ENCODE measurements at regions not wholly inside any gene's neighbourhood (a gene's known extent, or its start where the extent isn't known, plus 50 kb on each side); places are given as distances from the start of the nearest gene placed in this dataset.

GRCh38 chr10:4669585-4669984 lies 156.4 kb upstream of the AKR1E2 start:
- peaks cover 22% of the 10 kb centered on the region for H3K9me3 ChIP-seq (replicated peaks)
- H3K4me3 ChIP-seq, result no peak overlapping the region
- no peak for DNase-seq
- H3K36me3 ChIP-seq, result no peaks in the 10 kb centered on the region
- intact Hi-C loops (cut with micrococcal nuclease), result loop anchor here (10.0 kb wide), 1 partner anchor 95 kb away; no protein-coding TSS in a partner anchor
- no peak overlapping the region for H3K27ac ChIP-seq (replicated peaks)
- no peak for TF ChIP-seq CTCF (IDR thresholded peaks at IDR 0.05; ENCODE audit: borderline replicate concordance)
- peaks cover 17% of the 10 kb centered on the region for H3K4me1 ChIP-seq
- no peaks in the 10 kb centered on the region for H3K27me3 ChIP-seq (ENCODE audit: low read depth)

- intact Hi-C loops (cut with micrococcal nuclease), result loop anchor here (10.0 kb wide), 1 partner anchor 101 kb away; no protein-coding TSS in a partner anchor
- TF ChIP-seq CTCF (IDR thresholded peaks at IDR 0.05; ENCODE audit: borderline replicate concordance), result no peak
- Histone ChIP-seq H3K27ac (replicated peaks) (peak overlapping the region; percentile 99), H3K36me3 (no peaks in the 10 kb centered on the region), H3K4me3 (peak overlapping the region; percentile 41), H3K4me1 (peaks cover 55% of the 10 kb centered on the region), H3K27me3 (ENCODE audit: low read depth) (no peaks in the 10 kb centered on the region), H3K9me3 (replicated peaks) (peaks cover 2% of the 10 kb centered on the region)
- peak; percentile 29 for DNase-seq
Observed at GRCh38 chr10:4663162-4663992, 162.6 kb upstream of the AKR1E2 start.

- no peak for DNase-seq
Observed at GRCh38 chr10:4662576-4663161, 163.3 kb upstream of the AKR1E2 start.

GRCh38 chr10:4661511-4662255 lies 164.3 kb upstream of the AKR1E2 start:
- TF ChIP-seq CTCF (IDR thresholded peaks at IDR 0.05; ENCODE audit: borderline replicate concordance), result no peak
- intact Hi-C loops (cut with micrococcal nuclease), result loop anchor here (10.0 kb wide), 1 partner anchor 103 kb away; no protein-coding TSS in a partner anchor
- Histone ChIP-seq H3K27ac (replicated peaks) (peak overlapping the region; percentile 99), H3K36me3 (no peaks in the 10 kb centered on the region), H3K9me3 (replicated peaks) (no peaks in the 10 kb centered on the region), H3K4me3 (peak overlapping the region; percentile 45), H3K4me1 (peaks cover 60% of the 10 kb centered on the region), H3K27me3 (ENCODE audit: low read depth) (no peaks in the 10 kb centered on the region)
- DNase-seq, result peak; percentile 87

More at GRCh38 chr10:4662576-4663161, 163.3 kb upstream of the AKR1E2 start:
- Histone ChIP-seq H3K4me1 (peaks cover 55% of the 10 kb centered on the region), H3K9me3 (replicated peaks) (no peaks in the 10 kb centered on the region), H3K4me3 (peak overlapping the region; percentile 41), H3K27me3 (ENCODE audit: low read depth) (no peaks in the 10 kb centered on the region), H3K36me3 (no peaks in the 10 kb centered on the region), H3K27ac (replicated peaks) (peak overlapping the region; percentile 99)
- intact Hi-C loops (cut with micrococcal nuclease), result loop anchor here (10.0 kb wide), 1 partner anchor 102 kb away; no protein-coding TSS in a partner anchor
- no peak for TF ChIP-seq CTCF (IDR thresholded peaks at IDR 0.05; ENCODE audit: borderline replicate concordance)

DNA sequence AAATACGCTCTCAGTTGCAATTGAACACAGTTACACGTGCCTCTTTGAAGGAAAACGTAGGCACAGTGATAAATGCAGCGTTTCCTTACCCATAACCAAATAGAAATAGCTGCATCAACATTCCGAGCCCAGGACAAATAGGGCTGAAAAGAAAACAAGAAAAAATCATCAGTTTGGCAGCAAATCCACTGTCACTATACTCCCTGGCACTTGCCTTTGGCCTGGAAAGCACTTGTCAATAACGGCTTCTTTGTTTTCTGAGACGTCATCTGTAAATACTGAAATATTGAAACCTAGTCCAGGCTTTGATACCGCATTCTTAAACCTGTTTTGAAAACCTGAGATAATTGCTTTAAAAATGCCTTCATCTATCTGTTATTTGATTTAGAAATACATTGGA lies 167.2 kb upstream of the AKR1E2 start:
- Histone ChIP-seq H3K4me1 (peaks cover 61% of the 10 kb centered on the region), H3K4me3 (no peak overlapping the region), H3K36me3 (no peaks in the 10 kb centered on the region), H3K27ac (replicated peaks) (no peak overlapping the region), H3K9me3 (replicated peaks) (no peaks in the 10 kb centered on the region), H3K27me3 (ENCODE audit: low read depth) (no peaks in the 10 kb centered on the region)
- TF ChIP-seq CTCF (IDR thresholded peaks at IDR 0.05; ENCODE audit: borderline replicate concordance), result no peak
- DNase-seq, result no peak
- intact Hi-C loops (cut with micrococcal nuclease), result loop anchor here (10.0 kb wide), 1 partner anchor 414 kb away; no protein-coding TSS in a partner anchor

Data from left ventricle myocardium inferior (tissue), 1 donor.